IMR-90 (cell line): ENCODE measurements at regions not wholly inside any gene's neighbourhood (a gene's known extent, or its start where the extent isn't known, plus 50 kb on each side); places are given as distances from the start of the nearest gene placed in this dataset.

ENCODE experiments used
- ATAC-seq: fragments of 200-7000 bp; cut with Tn5 transposase; 2 replicates; pipeline ENCODE4 v1.9.1; 2020; ENCODE audit warnings: low read depth, mild to moderate bottlenecking, moderate library complexity
- BruUV-seq: library from RNA; stranded (reverse); fragments of 400-500 nt; replicated peaks from 2 replicates; lab custom pipeline; 2021; lab: Mats Ljungman, UMichigan
- CTCF ChIA-PET: fragments of 300-600 bp; formaldehyde crosslinking; extraction: SDS; loops from one replicate; lab custom pipeline; 2021; ENCODE audit warnings: antibody characterized with exemption; lab: Yijun Ruan, JAX
- POLR2A ChIA-PET: fragments of 300-600 bp; sonication (Branson Sonifier 250); formaldehyde crosslinking; loops from one replicate; lab custom pipeline; 2022; ENCODE audit warnings: antibody characterized with exemption; ENCODE audit not compliant: unreplicated experiment; lab: Charles Lee
- DNase-seq: peaks from one replicate; pipeline ENCODE4 v3.0.0; 2013
- H2AFZ ChIP-seq: replicated peaks from 2 replicates; pipeline ENCODE3; 2013; ENCODE audit warnings: low read length, mild to moderate bottlenecking; ENCODE audit not compliant: poor library complexity
- H2AK5ac ChIP-seq: 2 replicates; pipeline ENCODE4 v1.6.1; 2013; ENCODE audit warnings: low read depth, low read length, inconsistent platforms
- H2AK9ac ChIP-seq: replicated peaks from 2 replicates; pipeline ENCODE3; 2013; ENCODE audit warnings: mild to moderate bottlenecking, low read depth, low read length, moderate library complexity; ENCODE audit not compliant: poor library complexity
- H2BK120ac ChIP-seq: 2 replicates; pipeline ENCODE4 v1.6.1; 2013; ENCODE audit warnings: low read depth, low read length, inconsistent platforms
- H2BK15ac ChIP-seq: 3 replicates; pipeline ENCODE4 v1.6.1; 2013; ENCODE audit warnings: low read depth, low read length, inconsistent platforms
- H2BK20ac ChIP-seq: 2 replicates; pipeline ENCODE4 v1.6.1; 2013; ENCODE audit warnings: low read depth, mild to moderate bottlenecking, inconsistent platforms, low read length, moderate library complexity
- H2BK5ac ChIP-seq: 2 replicates; pipeline ENCODE4 v1.6.1; 2013; ENCODE audit warnings: mild to moderate bottlenecking, low read depth, low read length, inconsistent platforms; ENCODE audit not compliant: poor library complexity, severe bottlenecking
- H3K14ac ChIP-seq: replicated peaks from 2 replicates; pipeline ENCODE4 v1.6.1; 2013; ENCODE audit warnings: low read depth, low read length, inconsistent platforms
- H3K18ac ChIP-seq: 2 replicates; pipeline ENCODE4 v1.6.1; 2013; ENCODE audit warnings: low read depth, low read length, control low read depth
- H3K23ac ChIP-seq: 2 replicates; pipeline ENCODE4 v1.6.1; 2013; ENCODE audit warnings: low read depth, low read length, inconsistent platforms
- H3K27ac ChIP-seq: 2 replicates; pipeline ENCODE4 v1.5.1; 2013; ENCODE audit warnings: mild to moderate bottlenecking, control low read depth, low read length; ENCODE audit not compliant: insufficient read depth
- H3K27me3 ChIP-seq: 2 replicates; pipeline ENCODE4 v1.6.1; 2013; ENCODE audit warnings: low read length; ENCODE audit not compliant: control insufficient read depth, insufficient read depth
- H3K36me3 ChIP-seq: 2 replicates; pipeline ENCODE4 v1.6.1; 2013; ENCODE audit warnings: low read length, mixed read lengths; ENCODE audit not compliant: control insufficient read depth, insufficient read depth
- H3K4ac ChIP-seq: 2 replicates; pipeline ENCODE4 v1.6.1; 2013; ENCODE audit warnings: low read depth, low read length, inconsistent platforms
- H3K4me1 ChIP-seq: 2 replicates; pipeline ENCODE4 v1.6.1; 2013; ENCODE audit warnings: low read length, mixed read lengths; ENCODE audit not compliant: control insufficient read depth, insufficient read depth
- H3K4me2 ChIP-seq: 2 replicates; pipeline ENCODE4 v1.6.1; 2013; ENCODE audit warnings: low read depth, mild to moderate bottlenecking, control low read depth, low read length, moderate library complexity
- H3K4me3 ChIP-seq: 2 replicates; pipeline ENCODE4 v1.5.1; 2013; ENCODE audit warnings: low read depth, mild to moderate bottlenecking, control low read depth, low read length, moderate library complexity; ENCODE audit not compliant: insufficient read depth
- H3K56ac ChIP-seq: 2 replicates; pipeline ENCODE4 v1.6.1; 2013; ENCODE audit warnings: low read length, inconsistent platforms; ENCODE audit not compliant: insufficient read depth; ENCODE audit errors: extremely low read depth
- H3K79me1 ChIP-seq, 2 experiments: 2 replicates each; pipeline ENCODE4 v1.6.1; 2013; ENCODE audit warnings: low read length in 2 of 2, inconsistent platforms in 1 of 2, low read depth in 1 of 2
- H3K9ac ChIP-seq: 2 replicates; pipeline ENCODE4 v1.6.1; 2013; ENCODE audit warnings: low read depth, low read length, control low read depth
- H3K9me1 ChIP-seq: 2 replicates; pipeline ENCODE4 v1.6.1; 2013; ENCODE audit warnings: low read length, inconsistent platforms; ENCODE audit not compliant: insufficient read depth
- H3K9me3 ChIP-seq: 2 replicates; pipeline ENCODE4 v1.6.1; 2013; ENCODE audit warnings: low read length; ENCODE audit not compliant: control insufficient read depth, insufficient read depth
- H4K20me1 ChIP-seq: 2 replicates; pipeline ENCODE4 v1.6.1; 2013; ENCODE audit warnings: low read length, inconsistent platforms; ENCODE audit not compliant: insufficient read depth
- H4K5ac ChIP-seq: 2 replicates; pipeline ENCODE4 v1.6.1; 2013; ENCODE audit warnings: mild to moderate bottlenecking, low read depth, low read length, control low read depth
- H4K8ac ChIP-seq, 2 experiments: 2 replicates each; pipeline ENCODE4 v1.6.1; 2013; ENCODE audit warnings: low read depth in 2 of 2, low read length in 2 of 2, control low read depth in 1 of 2, inconsistent platforms in 1 of 2
- H4K91ac ChIP-seq: 2 replicates; pipeline ENCODE4 v1.6.1; 2013; ENCODE audit warnings: low read depth, low read length, inconsistent platforms; ENCODE audit not compliant: insufficient read depth
- CEBPB ChIP-seq: IDR thresholded peaks from 2 replicates; pipeline ENCODE4 v1.6.1; 2012; ENCODE audit warnings: low read depth, low read length, improper control_type of control experiment
- MXI1 ChIP-seq: IDR thresholded peaks from 2 replicates; pipeline ENCODE4 v1.6.1; 2012; ENCODE audit warnings: low read depth, mild to moderate bottlenecking, low read length, moderate library complexity, borderline replicate concordance
- RFX5 ChIP-seq: IDR thresholded peaks from 2 replicates; pipeline ENCODE4 v1.8.0; 2012; ENCODE audit warnings: low read depth, mild to moderate bottlenecking, low read length, moderate library complexity
- SMC3 ChIP-seq: fragments of 150-350 bp; IDR thresholded peaks from 2 replicates; pipeline ENCODE4 v1.6.1; 2016; ENCODE audit warnings: low read depth, mild to moderate bottlenecking, antibody characterized with exemption, low read length, moderate library complexity
- dilution Hi-C: fragments of 300-500 bp; cut with HindIII; formaldehyde crosslinking; loops from one replicate; pipeline ENCODE4 v1.14.3; 2018; ENCODE audit warnings: low sequenced_read_pairs; ENCODE audit not compliant: unreplicated experiment
- in situ Hi-C: fragments of 300-500 bp; cut with MboI; formaldehyde crosslinking; loops from 3 replicates; pipeline ENCODE4 v1.14.3; 2019; ENCODE audit warnings: low sequenced_read_pairs, inconsistent platforms, mixed read lengths
- intact Hi-C: fragments of 100-400 bp; cut with micrococcal nuclease; formaldehyde crosslinking; loops from 2 replicates; pipeline ENCODE4 v1.10.0; 2022

- Histone ChIP-seq H3K9ac (no peak overlapping the region), H3K79me1 (no peaks in the 10 kb centered on the region), H3K27me3 (no peaks in the 10 kb centered on the region), H4K20me1 (no peaks in the 10 kb centered on the region), H3K27ac (no peak overlapping the region), H3K14ac (no peak overlapping the region), H3K4me3 (no peak overlapping the region), H2AFZ (no peak overlapping the region), H2BK120ac (no peak overlapping the region), H2BK20ac (no peak overlapping the region), H3K9me1 (no peaks in the 10 kb centered on the region), H3K4me1 (no peaks in the 10 kb centered on the region), H3K23ac (no peak overlapping the region), H3K36me3 (no peaks in the 10 kb centered on the region), H2BK5ac (no peak overlapping the region), H2AK9ac (no peak overlapping the region), H2AK5ac (no peak overlapping the region), H3K4ac (no peak overlapping the region), H4K91ac (no peak overlapping the region), H3K18ac (no peak overlapping the region), H3K4me2 (no peak overlapping the region), H4K8ac (no peak overlapping the region), H4K5ac (no peak overlapping the region), H3K56ac (no peak overlapping the region), H2BK15ac (no peak overlapping the region), H3K9me3 (no peaks in the 10 kb centered on the region)
- intact Hi-C loops (no loop called here), in situ Hi-C loops (no loop called here), dilution Hi-C loops (no loop called here)
- BruUV-seq, result no TSS peak
- DNase-seq (no peak), ATAC-seq (no peak)
- CTCF ChIA-PET, result no interaction called here
- POLR2A ChIA-PET, result no interaction called here
- TF ChIP-seq RFX5 (no peak), SMC3 (no peak), CEBPB (no peak), MXI1 (no peak)
Observed at GRCh38 chr2:76675212-76675611, 847.0 kb downstream of the LRRTM4 start.
